Neural progenitor cell (in vitro differentiated cells): ENCODE measurements at regions not wholly inside any gene's neighbourhood (a gene's known extent, or its start where the extent isn't known, plus 50 kb on each side); places are given as distances from the start of the nearest gene placed in this dataset.

Source experiments
- DNase-seq: peaks from one replicate; pipeline ENCODE4 v3.0.0-alpha.2; 2016; ENCODE audit warnings: low spot score
- H2AFZ ChIP-seq: fragments of 200-600 bp; sonication (generic); replicated peaks from 2 replicates; pipeline ENCODE4 v1.6.1; 2016; ENCODE audit warnings: antibody characterized with exemption
- H3F3A ChIP-seq: fragments of 200-600 bp; sonication (generic); 2 replicates; pipeline ENCODE4 v1.6.1; 2016; ENCODE audit warnings: antibody characterized with exemption, low read depth
- H3K27ac ChIP-seq: fragments of 200-600 bp; sonication (generic); 2 replicates; pipeline ENCODE4 v1.5.1; 2016; ENCODE audit warnings: mild to moderate bottlenecking
- H3K27me3 ChIP-seq: fragments of 200-600 bp; sonication (generic); 2 replicates; pipeline ENCODE4 v1.6.1; 2016; ENCODE audit warnings: mild to moderate bottlenecking, moderate library complexity
- H3K36me3 ChIP-seq: fragments of 200-600 bp; sonication (generic); 2 replicates; pipeline ENCODE4 v1.5.1; 2016
- H3K4me1 ChIP-seq: fragments of 200-600 bp; sonication (generic); 2 replicates; pipeline ENCODE4 v1.6.1; 2016; ENCODE audit warnings: mixed run types
- H3K4me2 ChIP-seq: fragments of 200-600 bp; sonication (generic); 2 replicates; pipeline ENCODE4 v1.6.1; 2016
- H3K4me3 ChIP-seq: fragments of 200-600 bp; sonication (generic); 2 replicates; pipeline ENCODE4 v1.5.1; 2016
- H3K79me2 ChIP-seq: fragments of 200-600 bp; sonication (generic); 2 replicates; pipeline ENCODE4 v1.6.1; 2016; ENCODE audit warnings: low read depth
- H3K9ac ChIP-seq: fragments of 200-600 bp; sonication (generic); 2 replicates; pipeline ENCODE4 v1.6.1; 2016
- H3K9me3 ChIP-seq: fragments of 200-600 bp; sonication (generic); 2 replicates; pipeline ENCODE4 v1.5.1; 2016; ENCODE audit warnings: low read depth
- H4K20me1 ChIP-seq: fragments of 200-600 bp; sonication (generic); 2 replicates; pipeline ENCODE4 v1.6.1; 2016; ENCODE audit warnings: low read depth
- H3K27ac Mint-ChIP-seq: 3 replicates; pipeline ENCODE4 v1.8.0; 2021; ENCODE audit warnings: mixed read lengths
- H3K27me3 Mint-ChIP-seq: 2 replicates; pipeline ENCODE4 v1.8.0; 2022; ENCODE audit warnings: low read depth, mild to moderate bottlenecking, inconsistent platforms, moderate library complexity, mixed read lengths; ENCODE audit not compliant: insufficient read depth
- H3K36me3 Mint-ChIP-seq: 3 replicates; pipeline ENCODE4 v1.8.0; 2021; ENCODE audit warnings: mixed read lengths
- H3K4me1 Mint-ChIP-seq: 3 replicates; pipeline ENCODE4 v1.8.0; 2021; ENCODE audit warnings: mixed read lengths
- H3K4me3 Mint-ChIP-seq: 3 replicates; pipeline ENCODE4 v1.8.0; 2021; ENCODE audit warnings: mild to moderate bottlenecking, moderate library complexity, mixed read lengths
- H3K9me3 Mint-ChIP-seq: 3 replicates; pipeline ENCODE4 v1.8.0; 2020; ENCODE audit warnings: mixed read lengths
- CTCF ChIP-seq: fragments of 200-600 bp; sonication (generic); IDR thresholded peaks from 2 replicates; pipeline ENCODE4 v1.5.1; 2017; ENCODE audit warnings: antibody characterized with exemption, mild to moderate bottlenecking
- EZH2 ChIP-seq: fragments of 200-600 bp; sonication (generic); IDR thresholded peaks from 2 replicates; pipeline ENCODE4 v1.6.1; 2017; ENCODE audit warnings: antibody characterized with exemption, mild to moderate bottlenecking, moderate library complexity
- EZH2phosphoT487 ChIP-seq: fragments of 200-600 bp; sonication (generic); IDR thresholded peaks from 2 replicates; pipeline ENCODE4 v1.6.1; 2017; ENCODE audit warnings: antibody characterized with exemption

GRCh38 chr16:54226296-54227010, 60.1 kb downstream of the IRX3 start:
- Histone ChIP-seq H4K20me1 (no peaks in the 10 kb centered on the region), H3K79me2 (no peaks in the 10 kb centered on the region), H3K27me3 (no peaks in the 10 kb centered on the region), H3K9me3 (no peaks in the 10 kb centered on the region), H3K27ac (no peak overlapping the region), H3F3A (no peaks in the 10 kb centered on the region), H3K4me3 (no peak overlapping the region), H3K4me2 (no peak overlapping the region), H3K9ac (no peak overlapping the region), H3K4me1 (no peaks in the 10 kb centered on the region), H3K36me3 (no peaks in the 10 kb centered on the region), H2AFZ (no peak overlapping the region)
- no peaks in the 10 kb centered on the region for H3K4me1 Mint-ChIP-seq
- H3K9me3 Mint-ChIP-seq = peaks cover 4% of the 10 kb centered on the region
- no peak overlapping the region for H3K4me3 Mint-ChIP-seq
- H3K36me3 Mint-ChIP-seq = no peaks in the 10 kb centered on the region
- DNase-seq = no peak
- no peaks in the 10 kb centered on the region for H3K27me3 Mint-ChIP-seq
- TF ChIP-seq EZH2phosphoT487 (no peak), EZH2 (no peak), CTCF (no peak)
- no peak overlapping the region for H3K27ac Mint-ChIP-seq

GRCh38 chr16:54219709-54220108, 66.9 kb downstream of the IRX3 start:
- Mint-ChIP-seq H3K27ac (no peak overlapping the region), H3K27me3 (peaks cover 7% of the 10 kb centered on the region), H3K36me3 (no peaks in the 10 kb centered on the region), H3K9me3 (peaks cover 2% of the 10 kb centered on the region), H3K4me1 (no peaks in the 10 kb centered on the region), H3K4me3 (no peak overlapping the region)
- Histone ChIP-seq H3K27ac (no peak overlapping the region), H3K36me3 (no peaks in the 10 kb centered on the region), H3K79me2 (no peaks in the 10 kb centered on the region), H4K20me1 (no peaks in the 10 kb centered on the region), H3K4me1 (no peaks in the 10 kb centered on the region), H3K4me2 (no peak overlapping the region), H3K9ac (no peak overlapping the region), H3F3A (no peaks in the 10 kb centered on the region), H3K4me3 (no peak overlapping the region), H2AFZ (no peak overlapping the region), H3K9me3 (no peaks in the 10 kb centered on the region), H3K27me3 (no peaks in the 10 kb centered on the region)
- TF ChIP-seq CTCF = no peak
- TF ChIP-seq EZH2phosphoT487 = no peak
- TF ChIP-seq EZH2 = no peak
- DNase-seq = no peak

GRCh38 chr16:54216688-54217087, 69.9 kb downstream of the IRX3 start:
- Mint-ChIP-seq H3K9me3 (peaks cover 2% of the 10 kb centered on the region), H3K4me1 (peaks cover 6% of the 10 kb centered on the region), H3K4me3 (no peak overlapping the region), H3K36me3 (no peaks in the 10 kb centered on the region), H3K27ac (no peak overlapping the region), H3K27me3 (peaks cover 7% of the 10 kb centered on the region)
- Histone ChIP-seq H3K4me2 (no peak overlapping the region), H2AFZ (no peak overlapping the region), H3K4me3 (no peak overlapping the region), H3K4me1 (no peaks in the 10 kb centered on the region), H3K9ac (no peak overlapping the region), H3K27ac (no peak overlapping the region), H4K20me1 (no peaks in the 10 kb centered on the region), H3K27me3 (no peaks in the 10 kb centered on the region), H3K36me3 (no peaks in the 10 kb centered on the region), H3K79me2 (no peaks in the 10 kb centered on the region), H3F3A (no peaks in the 10 kb centered on the region), H3K9me3 (no peaks in the 10 kb centered on the region)
- DNase-seq = no peak
- TF ChIP-seq EZH2phosphoT487 = no peak
- TF ChIP-seq CTCF = no peak
- no peak for TF ChIP-seq EZH2
